CD4-positive, alpha-beta T cell treated with Interleukin-15 for 4 hours (primary cell): ENCODE measurements at regions not wholly inside any gene's neighbourhood (a gene's known extent, or its start where the extent isn't known, plus 50 kb on each side); places are given as distances from the start of the nearest gene placed in this dataset.
"Not testable (repeated sequence)": the region's sequence is repeated elsewhere in the genome, so short reads cannot be mapped to it uniquely, and the experiment has no call there.

Experiments
- DNase-seq: peaks from one replicate; pipeline ENCODE4 v3.0.0-alpha.2; 2020; ENCODE audit warnings: low spot score

DNA sequence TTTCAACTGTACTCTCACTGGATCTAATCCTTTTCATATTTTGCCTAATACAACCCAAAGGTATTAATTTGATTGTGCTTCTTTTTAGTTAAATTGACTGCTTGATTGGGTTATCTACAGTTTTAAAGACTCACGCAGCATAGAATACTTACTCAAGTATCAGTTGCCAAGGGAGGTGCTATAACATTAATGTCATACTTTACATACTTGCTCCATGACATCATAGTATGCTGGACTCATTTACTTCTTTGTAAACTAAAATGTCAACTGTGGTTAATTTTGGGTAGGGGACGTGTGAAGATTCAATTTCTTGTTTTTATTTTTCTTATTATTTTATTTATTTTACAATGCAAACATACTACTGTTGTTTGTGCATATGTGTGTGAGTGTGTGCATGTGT is 716.2 kb upstream of the VRK2 start:
- DNase-seq: no peak

DNA sequence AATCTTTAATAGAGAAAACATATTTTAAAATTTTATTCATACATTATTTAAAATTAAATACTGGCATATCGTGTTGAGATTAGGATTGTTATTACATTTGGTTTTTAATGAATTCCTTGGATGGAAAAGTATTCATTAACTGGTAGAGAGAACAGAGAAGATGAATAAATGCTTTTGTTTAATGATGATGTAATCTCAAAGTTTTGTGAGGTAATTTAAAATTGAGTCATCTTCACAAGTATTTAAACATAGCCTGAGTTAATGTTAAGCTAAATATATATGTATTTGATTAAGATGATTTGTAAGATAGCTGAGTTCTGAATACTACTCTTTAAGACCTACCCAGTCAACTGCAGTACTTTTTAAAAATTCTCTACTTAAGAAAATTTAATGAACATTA is 713.4 kb upstream of the VRK2 start:
- DNase-seq: no peak

DNA sequence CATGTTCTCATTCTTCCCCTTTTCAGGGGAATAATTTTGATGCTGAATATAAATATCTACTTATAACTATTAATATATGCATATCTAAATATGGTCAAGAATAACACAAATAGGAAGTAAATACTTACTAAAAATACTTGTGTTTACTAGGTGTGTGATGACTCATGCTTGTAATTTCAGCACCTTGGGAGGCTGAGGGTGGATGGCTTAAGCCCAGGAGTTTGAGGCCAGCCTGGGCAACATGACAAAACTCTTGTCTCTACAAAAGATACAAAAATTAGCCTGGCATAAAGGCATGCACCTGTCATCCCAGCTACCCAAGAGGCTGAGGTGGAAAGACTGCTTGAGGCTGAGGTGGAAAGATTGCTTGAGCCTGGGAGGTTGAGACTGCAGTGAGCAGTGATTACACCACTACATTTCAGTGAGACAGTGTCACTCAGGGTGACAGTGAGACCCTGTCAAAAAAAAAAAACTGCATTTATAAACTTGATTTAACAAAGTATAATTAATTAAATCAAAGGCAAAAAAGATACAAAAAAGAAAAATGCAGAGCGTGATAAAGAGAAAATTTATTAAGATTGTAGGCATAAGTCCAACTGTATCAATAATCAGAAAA is 703.1 kb upstream of the VRK2 start:
- no peak for DNase-seq

DNA sequence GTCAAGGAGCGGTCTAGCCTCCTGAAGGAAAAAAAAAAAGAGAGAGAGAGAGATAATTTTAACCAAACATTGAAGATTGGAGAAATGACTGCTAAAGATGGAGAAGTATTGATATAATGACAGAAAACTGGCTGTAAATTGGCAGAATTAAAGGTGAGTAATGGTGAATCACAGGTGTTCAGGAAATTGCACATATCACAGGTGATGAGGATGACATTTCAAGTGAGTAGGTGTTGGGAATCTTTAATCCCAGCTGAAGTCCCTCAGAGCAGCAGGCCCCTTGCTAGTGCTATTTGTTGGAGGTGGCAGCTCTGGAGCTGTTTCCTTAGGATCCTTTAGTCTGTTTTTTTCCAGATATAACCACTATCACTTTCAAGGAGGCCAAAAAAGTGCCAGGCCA is 678.4 kb upstream of the VRK2 start:
- no peak for DNase-seq

DNA sequence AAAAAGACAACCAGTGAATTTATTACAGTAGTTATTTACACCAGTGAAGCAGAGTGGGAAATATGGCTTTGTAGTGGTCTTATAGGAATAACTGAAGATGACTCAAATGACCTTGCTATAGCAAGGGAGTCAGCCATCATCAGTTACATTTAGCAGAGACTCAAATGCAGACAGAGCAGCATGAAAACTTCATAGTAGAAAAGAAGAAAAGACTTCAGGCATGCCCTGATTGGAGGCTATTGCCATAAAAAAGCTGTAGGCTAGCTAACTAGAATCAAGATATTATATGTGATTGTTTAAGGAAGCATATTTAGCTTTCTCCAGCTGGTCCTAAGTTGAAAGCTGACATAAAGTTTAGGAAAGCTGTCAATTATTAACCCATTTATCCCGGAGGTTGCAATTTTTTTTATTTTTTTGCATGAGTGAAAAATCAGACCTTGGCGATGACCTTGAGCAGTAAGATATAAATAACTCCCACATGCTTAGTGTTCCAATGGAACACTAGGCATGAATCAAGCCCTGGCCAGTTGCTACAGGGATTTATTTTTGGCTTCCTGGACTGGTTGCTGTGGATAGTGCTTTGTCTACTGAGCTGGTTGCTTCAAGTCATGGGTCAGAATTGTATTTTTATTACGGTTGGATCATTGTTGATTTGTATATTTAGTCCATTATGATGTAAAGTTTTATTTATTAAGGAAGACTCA is 675.6 kb upstream of the VRK2 start:
- DNase-seq: no peak

DNA sequence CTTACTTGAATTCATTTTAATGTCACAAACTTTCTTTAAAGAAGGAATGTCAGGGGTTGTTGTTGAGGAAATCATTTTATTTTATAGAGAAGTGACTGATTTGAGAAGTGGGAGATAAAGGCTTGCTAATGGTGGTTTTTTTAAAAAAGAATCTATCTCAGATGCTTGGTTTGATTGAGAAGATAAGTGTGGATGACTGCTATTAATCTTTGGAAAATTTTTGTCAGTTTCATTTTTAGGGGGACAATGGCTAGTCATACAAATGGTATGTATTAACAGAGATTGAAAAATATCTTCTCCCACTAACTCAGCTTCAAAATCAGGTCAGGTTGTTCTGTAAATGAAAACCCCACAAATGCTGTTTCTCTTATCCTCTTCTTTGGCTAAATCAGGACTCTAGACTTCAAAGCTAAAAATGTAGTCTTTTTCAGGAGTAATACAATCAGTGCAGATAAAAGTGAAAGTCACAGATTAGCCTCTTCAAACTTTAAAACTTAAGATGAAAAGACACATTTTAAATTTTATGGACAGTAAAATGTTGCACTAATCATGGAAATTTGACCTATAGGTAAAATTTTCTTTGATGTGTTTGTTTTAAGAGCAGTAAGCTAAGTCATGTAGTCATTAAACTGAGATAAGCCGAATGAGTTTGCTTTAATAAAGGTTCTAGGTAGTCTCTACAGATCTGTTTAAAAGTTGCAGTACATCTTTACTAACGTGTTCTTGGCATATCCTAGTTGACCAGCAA is 674.2 kb upstream of the VRK2 start:
- DNase-seq: no peak

DNA sequence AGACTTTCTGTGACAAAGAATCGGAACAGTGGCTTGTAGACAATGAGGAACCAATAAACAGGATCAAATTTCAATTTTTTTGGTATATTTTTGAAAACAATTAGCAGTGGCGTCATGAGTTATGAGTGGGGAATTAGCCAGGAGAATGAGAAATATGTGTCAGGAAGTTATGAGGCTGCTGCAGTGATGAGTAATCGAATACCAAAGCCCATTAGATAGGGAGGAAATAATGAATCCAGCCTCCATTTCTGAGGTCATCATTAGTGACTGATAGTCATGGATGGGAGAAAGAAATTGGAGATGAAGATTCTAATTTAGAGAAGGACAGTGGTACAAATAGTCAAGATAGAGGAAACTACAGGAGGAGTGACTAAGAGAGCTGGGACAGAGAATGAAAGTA is 673.1 kb upstream of the VRK2 start:
- DNase-seq: no peak

DNA sequence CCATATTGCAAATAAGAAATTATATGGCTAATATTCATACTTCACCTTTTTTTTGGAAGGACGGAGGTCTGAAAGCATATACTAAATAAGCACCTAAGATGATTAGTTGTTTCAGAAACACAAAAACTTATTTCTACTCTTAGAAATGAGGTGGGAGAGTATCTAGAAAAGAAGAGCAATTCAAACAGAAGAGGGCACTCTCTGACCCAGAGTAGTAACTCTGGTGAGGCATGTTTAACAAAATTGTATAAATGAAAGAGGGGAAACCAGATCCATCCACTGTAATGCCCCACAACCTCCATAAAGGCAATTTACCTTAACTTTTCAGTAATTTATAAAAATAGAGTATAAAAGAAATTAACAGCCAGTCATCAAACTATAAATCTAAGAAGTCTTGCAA is 669.6 kb upstream of the VRK2 start:
- no peak for DNase-seq

DNA sequence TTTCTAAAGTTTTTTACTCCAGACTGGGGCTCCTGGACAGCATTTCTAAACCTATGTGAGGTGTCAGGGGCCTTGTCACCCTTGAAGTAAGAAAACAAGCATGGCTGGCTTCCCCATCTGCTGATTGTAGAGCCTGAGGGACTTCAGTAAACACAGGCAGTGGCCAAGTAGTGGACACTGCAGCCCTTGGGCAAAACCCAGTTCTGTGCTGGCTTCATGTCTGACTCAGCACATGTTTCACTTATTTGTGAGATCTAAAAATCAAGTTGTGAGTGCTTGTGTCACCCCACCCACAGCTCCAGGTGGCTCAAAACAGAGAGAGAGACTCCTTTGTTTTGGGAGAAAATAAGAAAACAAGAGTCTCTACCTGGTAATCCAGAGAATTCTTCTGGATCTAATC is 660.3 kb upstream of the VRK2 start:
- no peak for DNase-seq

DNA sequence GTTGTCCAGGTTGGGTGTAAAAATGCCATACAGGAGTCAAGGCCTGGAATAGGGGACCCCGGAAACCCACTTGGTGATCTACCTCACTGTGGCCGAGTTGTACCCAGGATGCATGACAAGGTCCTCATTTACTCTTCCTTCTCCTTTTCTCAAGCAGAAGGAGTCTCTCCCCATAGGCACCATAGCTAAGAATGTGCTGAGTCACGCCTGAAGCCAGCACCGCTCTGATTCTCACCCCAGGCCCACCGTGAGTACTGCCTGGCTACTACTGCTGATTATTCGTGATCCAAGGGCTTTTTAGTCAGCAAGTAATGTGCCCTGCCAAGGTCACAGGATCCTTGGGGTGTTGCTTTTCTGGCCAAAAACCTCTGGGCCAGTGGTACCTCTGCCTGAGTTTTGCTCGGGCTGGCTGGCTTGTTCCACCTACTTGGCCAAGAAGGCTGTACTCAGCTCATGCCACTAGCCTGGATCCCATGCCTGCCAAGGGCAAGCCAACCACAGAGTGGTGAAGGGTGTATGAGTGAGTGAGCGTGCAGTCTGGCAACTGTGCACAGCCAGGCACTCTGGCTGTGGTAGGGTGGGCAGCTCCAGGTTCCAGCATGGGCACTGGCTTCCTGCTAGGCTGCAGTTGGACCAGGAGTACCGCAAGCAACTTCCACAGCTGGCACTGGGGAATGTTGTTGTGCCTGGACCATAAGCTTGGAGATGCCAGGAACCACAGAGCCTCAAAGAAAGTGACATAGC is 650.1 kb upstream of the VRK2 start:
- no peak for DNase-seq

DNA sequence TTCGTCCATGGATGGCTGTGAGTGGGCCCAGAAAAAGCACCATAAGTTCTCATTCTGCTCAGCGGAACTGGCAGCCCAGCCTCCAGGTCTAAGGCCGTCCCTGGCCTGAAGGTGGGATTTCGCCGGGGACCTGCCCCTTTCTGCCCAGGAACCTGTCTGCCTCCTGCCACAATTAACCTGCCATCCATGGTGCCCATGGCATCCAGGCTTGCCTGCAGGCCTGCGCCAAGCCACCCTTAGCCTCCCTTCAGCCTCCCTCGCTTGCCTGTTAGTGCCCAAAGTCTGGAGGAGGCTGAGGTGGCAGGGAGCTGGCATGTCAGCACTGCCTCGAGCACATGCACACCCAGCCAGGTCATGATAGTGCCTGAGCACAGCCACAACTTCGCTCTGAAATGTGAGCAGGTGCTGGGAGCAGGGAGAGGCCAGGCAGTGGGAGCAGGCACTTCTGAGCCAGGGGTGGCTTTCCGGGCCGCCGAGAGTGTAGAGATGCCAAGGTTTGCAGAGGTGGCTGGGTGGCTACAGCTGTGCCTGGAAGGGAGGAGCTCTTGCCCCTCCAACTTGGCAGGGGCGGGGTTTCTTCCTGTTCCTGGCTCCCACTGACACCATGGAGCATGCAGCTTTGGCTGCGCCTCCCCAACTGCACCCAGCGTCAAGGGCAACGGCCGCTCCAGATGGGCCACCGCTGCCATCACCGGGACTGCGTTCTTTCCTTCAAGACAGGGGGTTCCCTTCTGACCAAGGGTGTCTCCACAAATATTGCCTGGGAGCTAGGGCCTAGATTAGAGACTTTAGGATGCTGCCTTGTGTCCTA is 648.9 kb upstream of the VRK2 start:
- DNase-seq: no peak

DNA sequence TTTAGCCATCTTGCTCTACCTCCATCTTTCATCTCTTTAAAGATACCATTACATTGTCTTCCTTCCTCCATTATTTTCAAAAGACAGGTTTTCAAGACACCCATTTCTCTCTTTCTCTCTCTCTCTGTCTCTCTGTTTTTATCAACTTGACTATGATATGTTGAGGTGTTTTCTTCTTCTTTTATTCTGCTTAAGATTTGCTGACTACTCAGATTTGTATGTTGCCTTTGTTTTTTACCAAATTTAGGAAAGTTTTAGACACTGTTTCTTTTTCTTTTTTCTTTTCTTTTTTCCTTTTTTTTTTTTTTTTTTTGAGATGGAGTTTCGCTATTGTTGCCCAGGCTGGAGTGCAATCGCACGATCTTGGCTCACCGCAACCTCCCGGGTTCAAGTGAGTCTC is 647.5 kb upstream of the VRK2 start:
- DNase-seq: no peak

DNA sequence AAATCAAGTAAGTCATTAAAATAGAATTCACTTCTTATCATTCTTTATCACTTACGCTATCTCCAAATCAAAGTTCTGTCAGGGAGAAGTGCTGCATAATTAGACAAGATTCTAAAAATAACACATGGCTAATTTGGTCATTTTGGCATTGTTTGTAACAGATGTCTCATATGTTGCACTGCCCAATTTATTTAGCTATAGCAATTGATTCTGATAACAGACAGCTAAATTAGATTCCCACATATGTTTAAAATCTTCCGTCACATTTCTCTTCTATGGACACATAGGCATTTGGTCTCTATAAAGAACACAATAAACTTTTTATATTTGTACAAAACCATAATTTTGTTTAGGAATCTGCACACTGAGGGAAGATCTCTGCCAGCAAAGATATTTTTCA is 644.5 kb upstream of the VRK2 start:
- no peak for DNase-seq

DNA sequence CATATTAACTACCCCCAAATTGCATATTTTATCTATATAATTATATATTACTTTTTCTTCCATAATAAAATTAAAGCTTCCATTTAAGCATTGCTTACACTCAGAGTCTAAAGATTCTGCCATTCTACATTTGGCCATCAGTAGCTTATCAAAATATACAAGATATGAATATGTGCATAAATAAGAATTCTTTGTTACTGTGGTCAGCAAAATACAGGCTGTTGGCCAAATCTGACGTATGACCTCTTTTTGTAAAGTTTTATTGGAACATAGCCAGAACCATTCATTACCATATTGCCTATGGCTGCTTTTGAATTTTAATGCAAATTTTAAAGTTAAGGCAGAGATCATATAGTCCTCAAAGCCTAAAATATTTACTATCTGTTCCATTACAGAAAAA is 643.9 kb upstream of the VRK2 start:
- no peak for DNase-seq

DNA sequence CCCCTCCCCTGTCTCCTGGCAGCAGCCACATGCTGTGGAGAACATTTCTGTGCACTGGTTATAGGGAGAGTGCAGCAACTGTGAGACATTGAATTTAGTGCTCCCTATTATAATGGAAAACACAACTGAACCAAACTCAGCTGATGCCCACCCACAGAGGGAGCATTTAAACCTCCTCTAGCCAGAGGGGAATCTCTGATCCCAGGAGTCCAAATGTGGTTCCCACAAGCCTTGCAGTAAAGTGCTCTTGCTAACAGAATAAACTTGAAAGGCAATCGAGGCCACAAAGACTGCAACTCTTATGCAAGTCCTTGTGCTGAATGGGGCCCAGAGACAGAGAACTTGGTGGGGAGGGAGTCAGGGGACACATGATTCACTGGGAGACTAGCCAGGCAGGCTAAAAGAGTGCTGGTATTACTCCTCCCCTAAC is 638.8 kb upstream of the VRK2 start:
- DNase-seq: no peak

DNA sequence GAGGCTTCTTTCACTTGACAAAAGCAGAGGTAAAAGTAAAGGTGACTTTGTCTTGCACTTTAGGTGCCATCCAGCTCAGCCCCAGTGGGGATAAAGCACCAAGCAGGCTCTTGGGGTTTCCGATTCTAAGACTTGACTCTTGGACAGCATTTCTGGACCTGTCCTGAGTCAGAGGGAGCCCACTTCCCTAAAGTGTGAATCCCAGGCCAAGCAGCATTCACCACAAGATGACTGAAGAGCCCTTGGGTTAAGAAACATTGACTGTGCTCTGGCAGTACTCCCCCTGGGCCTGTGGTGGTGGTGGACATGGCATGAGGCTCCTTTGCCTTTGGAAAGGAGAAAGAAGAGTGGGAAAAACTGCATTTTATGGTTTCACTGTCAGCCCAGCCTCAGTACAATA is 638.0 kb upstream of the VRK2 start:
- no peak for DNase-seq

DNA sequence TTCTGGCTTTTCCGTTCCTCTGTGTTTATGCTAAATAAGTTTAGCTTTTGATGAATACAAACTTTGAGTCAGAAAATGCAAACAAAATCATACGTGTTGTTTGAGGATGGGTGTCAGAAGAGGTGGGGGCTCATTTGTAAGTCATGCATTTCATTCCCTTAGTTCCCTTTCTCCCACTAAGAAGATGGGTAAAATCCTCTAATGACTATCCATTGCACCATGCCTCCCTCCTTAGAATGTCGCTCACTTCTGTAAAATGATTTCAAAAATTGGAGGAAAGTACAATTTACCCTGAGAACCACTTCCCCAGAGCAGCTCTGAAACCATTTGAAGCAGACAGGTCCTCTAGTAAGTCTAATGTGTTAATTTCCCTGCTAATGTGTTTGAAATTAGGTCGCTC is 629.6 kb upstream of the VRK2 start:
- DNase-seq: no peak

DNA sequence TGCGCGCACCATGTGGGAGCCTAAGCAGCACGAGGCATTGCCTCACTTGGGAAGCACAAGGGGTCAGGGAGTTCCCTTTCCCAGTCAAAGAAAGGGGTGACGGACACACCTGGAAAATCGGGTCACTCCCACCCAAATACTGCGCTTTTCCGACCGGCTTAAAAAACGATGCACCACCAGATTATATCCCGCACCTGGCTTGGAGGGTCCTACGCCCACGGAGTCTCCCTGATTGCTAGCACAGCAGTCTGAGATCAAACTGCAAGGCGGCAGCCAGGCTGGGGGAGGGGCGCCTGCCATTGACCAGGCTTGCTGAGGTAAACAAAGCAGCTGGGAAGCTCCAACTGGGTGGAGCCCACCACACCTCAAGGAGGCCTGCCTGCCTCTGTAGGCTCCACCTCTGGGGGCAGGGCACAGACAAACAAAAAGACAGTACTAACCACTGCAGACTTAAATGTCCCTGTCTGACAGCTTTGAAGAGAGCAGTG is 627.7 kb upstream of the VRK2 start:
- not testable (repeated sequence) for DNase-seq

DNA sequence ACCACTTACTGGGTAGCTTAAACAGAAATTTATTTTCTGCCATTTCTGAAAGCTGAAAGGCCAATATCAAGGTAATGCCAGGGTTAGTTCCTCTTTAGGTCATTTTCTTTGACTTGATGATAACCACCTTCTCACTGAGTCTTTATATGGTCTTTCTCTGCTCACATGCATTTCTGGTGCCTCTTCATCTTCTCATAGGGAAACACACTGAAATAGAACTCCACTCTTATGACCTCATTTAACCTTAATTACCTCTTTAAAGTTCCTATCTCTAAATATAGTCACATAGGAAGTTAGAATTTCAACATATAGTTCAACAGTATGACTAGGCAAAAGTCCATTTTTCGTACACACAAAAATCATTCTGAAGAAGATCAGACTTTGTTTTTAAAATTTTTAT is 616.8 kb upstream of the VRK2 start:
- DNase-seq: no peak

DNA sequence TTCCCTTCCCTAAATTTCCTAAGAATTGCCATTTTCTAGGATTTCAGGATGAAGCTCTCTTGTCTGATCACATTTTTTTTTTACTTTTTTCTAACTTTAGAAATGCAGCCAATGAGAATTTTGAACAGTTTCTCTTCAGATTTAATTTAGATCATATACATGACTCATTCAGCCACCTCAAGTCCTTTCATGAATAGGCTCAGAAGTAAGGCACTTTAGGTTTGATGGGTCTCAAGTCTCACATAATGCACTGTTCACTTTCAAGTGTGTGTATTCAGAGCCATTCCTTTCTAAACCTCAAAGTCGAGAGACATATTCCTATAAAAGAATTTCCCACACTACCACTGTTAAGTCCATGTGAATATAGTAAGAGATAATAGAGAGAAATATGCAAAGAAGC is 614.1 kb upstream of the VRK2 start:
- DNase-seq: no peak

DNA sequence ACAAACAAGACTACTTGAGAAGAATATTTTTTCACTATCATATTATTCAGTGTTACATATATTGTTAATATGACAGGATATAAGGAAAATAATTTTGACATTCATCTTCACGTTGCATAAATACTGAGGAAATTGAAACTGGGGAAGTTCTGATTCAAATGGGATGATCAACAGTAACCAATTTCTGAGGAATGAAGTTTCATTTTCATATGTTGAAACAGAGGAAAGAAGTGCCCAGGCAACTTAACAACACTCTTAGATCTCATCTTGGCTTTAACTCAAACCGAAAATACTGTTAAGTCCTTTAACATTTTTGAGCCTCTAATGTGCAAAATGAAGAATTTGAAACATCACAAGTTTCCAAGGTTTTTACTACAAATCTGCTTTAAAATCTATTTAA is 612.2 kb upstream of the VRK2 start:
- no peak for DNase-seq

DNA sequence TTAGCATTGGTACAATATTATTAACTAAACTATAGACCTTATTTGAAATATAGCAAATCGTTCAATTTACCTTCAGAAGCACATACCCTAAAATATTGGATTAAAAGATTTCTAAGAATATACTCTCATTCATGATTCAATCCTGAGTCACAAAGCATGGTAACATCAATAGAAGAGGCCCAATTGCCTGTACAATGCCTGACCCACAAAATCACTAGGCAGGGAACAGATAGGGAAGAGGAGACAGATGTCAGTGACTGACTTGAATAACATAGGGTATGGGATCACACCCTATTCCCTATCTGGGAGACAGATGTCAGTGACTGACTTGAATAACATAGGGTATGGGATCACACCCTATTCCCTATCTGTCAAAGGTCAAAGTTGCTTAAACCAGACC is 611.6 kb upstream of the VRK2 start:
- no peak for DNase-seq
